HL-60 (cell line): ENCODE measurements at regions not wholly inside any gene's neighbourhood (a gene's known extent, or its start where the extent isn't known, plus 50 kb on each side); places are given as distances from the start of the nearest gene placed in this dataset.
"Not testable (repeated sequence)": the region's sequence is repeated elsewhere in the genome, so short reads cannot be mapped to it uniquely, and the experiment has no call there.

Experiments used
- DNase-seq, 2 experiments: peaks; one replicate each; pipeline ENCODE4 v3.0.0-alpha.2; 2010 to 2020; ENCODE audit warnings: low read depth in 1 of 2, low spot score in 1 of 2
- H3K27ac ChIP-seq: fragments of 250-450 bp; sonication (Bioruptor Pico); replicated peaks from 2 replicates; pipeline ENCODE4 v1.5.1; 2020; ENCODE audit warnings: mild to moderate bottlenecking, moderate library complexity
- H3K27me3 ChIP-seq: fragments of 250-450 bp; sonication (Bioruptor Pico); 2 replicates; pipeline ENCODE4 v1.5.1; 2021; ENCODE audit warnings: mild to moderate bottlenecking, moderate library complexity; ENCODE audit not compliant: insufficient read depth, poor library complexity, severe bottlenecking
- H3K4me3 ChIP-seq: replicated peaks from 2 replicates; pipeline ENCODE4 v1.5.1; 2011; ENCODE audit warnings: mild to moderate bottlenecking, control low read depth, low read length; ENCODE audit not compliant: insufficient read depth
- GABPA ChIP-seq: IDR thresholded peaks from 2 replicates; pipeline ENCODE4 v1.6.1; 2012; ENCODE audit warnings: low read depth
- POLR2AphosphoS5 ChIP-seq: IDR thresholded peaks from 2 replicates; pipeline ENCODE4 v1.6.1; 2012; ENCODE audit warnings: low read depth
- SPI1 ChIP-seq: IDR thresholded peaks from 2 replicates; pipeline ENCODE4 v1.6.1; 2012; ENCODE audit warnings: low read depth, mild to moderate bottlenecking, borderline replicate concordance
- TF ChIP-seq, protein P1 (sequence below): IDR thresholded peaks from one replicate; pipeline ENCODE4 v1.5.1; 2011; ENCODE audit warnings: low read length, control low read depth, inconsistent platforms; ENCODE audit not compliant: insufficient read depth
- TF ChIP-seq, protein P2 (sequence below): IDR thresholded peaks from 2 replicates; pipeline ENCODE4 v1.6.1; 2012; ENCODE audit warnings: low read depth; ENCODE audit not compliant: insufficient replicate concordance

DNA sequence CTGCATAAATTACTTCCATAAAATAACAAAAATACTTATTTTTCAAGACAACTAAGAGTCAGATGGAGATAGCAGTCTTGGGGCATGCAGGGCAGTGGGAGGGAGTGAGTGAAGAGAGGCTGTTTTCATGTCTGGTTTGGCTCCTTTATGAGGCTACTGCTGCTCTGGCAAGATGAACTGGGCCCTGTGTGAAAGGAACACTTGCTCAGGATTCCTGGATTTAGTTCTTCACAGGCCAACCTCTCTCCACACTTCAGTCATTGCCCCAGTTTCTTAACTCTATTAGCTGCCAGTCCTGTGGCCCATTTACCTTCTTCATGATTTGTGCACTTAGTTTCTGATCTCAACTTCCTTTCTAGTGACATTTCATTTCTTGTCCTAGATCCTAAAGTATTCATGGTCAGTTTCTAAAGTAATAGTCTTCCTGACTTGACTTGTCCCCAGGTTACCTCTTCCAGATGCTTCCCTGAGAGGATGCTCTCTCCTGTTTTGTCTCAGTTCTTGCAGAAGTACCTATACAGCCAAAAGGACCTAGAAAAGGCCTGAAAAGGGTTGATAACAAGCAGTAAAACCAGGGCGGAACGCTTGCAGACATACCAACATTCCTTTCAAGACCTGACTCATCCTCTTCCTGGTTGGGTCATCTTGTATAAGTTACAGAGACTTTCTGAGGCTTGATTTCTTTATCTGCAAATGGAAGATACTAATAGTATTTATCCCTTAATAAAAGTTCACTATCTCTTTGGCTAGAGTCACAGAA is 77.0 kb upstream of the ZFAND5 start:
- Histone ChIP-seq H3K27me3 (no peaks in the 10 kb centered on the region), H3K27ac (no peak overlapping the region), H3K4me3 (no peak overlapping the region)
- DNase-seq, result no peak
- TF ChIP-seq GABPA, result no peak
- no peak for TF ChIP-seq SPI1
- no peak for TF ChIP-seq POLR2AphosphoS5
- TF ChIP-seq, protein P1, sequence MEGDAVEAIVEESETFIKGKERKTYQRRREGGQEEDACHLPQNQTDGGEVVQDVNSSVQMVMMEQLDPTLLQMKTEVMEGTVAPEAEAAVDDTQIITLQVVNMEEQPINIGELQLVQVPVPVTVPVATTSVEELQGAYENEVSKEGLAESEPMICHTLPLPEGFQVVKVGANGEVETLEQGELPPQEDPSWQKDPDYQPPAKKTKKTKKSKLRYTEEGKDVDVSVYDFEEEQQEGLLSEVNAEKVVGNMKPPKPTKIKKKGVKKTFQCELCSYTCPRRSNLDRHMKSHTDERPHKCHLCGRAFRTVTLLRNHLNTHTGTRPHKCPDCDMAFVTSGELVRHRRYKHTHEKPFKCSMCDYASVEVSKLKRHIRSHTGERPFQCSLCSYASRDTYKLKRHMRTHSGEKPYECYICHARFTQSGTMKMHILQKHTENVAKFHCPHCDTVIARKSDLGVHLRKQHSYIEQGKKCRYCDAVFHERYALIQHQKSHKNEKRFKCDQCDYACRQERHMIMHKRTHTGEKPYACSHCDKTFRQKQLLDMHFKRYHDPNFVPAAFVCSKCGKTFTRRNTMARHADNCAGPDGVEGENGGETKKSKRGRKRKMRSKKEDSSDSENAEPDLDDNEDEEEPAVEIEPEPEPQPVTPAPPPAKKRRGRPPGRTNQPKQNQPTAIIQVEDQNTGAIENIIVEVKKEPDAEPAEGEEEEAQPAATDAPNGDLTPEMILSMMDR, result no peak
- TF ChIP-seq, protein P2, sequence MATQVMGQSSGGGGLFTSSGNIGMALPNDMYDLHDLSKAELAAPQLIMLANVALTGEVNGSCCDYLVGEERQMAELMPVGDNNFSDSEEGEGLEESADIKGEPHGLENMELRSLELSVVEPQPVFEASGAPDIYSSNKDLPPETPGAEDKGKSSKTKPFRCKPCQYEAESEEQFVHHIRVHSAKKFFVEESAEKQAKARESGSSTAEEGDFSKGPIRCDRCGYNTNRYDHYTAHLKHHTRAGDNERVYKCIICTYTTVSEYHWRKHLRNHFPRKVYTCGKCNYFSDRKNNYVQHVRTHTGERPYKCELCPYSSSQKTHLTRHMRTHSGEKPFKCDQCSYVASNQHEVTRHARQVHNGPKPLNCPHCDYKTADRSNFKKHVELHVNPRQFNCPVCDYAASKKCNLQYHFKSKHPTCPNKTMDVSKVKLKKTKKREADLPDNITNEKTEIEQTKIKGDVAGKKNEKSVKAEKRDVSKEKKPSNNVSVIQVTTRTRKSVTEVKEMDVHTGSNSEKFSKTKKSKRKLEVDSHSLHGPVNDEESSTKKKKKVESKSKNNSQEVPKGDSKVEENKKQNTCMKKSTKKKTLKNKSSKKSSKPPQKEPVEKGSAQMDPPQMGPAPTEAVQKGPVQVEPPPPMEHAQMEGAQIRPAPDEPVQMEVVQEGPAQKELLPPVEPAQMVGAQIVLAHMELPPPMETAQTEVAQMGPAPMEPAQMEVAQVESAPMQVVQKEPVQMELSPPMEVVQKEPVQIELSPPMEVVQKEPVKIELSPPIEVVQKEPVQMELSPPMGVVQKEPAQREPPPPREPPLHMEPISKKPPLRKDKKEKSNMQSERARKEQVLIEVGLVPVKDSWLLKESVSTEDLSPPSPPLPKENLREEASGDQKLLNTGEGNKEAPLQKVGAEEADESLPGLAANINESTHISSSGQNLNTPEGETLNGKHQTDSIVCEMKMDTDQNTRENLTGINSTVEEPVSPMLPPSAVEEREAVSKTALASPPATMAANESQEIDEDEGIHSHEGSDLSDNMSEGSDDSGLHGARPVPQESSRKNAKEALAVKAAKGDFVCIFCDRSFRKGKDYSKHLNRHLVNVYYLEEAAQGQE, result no peak

DNA sequence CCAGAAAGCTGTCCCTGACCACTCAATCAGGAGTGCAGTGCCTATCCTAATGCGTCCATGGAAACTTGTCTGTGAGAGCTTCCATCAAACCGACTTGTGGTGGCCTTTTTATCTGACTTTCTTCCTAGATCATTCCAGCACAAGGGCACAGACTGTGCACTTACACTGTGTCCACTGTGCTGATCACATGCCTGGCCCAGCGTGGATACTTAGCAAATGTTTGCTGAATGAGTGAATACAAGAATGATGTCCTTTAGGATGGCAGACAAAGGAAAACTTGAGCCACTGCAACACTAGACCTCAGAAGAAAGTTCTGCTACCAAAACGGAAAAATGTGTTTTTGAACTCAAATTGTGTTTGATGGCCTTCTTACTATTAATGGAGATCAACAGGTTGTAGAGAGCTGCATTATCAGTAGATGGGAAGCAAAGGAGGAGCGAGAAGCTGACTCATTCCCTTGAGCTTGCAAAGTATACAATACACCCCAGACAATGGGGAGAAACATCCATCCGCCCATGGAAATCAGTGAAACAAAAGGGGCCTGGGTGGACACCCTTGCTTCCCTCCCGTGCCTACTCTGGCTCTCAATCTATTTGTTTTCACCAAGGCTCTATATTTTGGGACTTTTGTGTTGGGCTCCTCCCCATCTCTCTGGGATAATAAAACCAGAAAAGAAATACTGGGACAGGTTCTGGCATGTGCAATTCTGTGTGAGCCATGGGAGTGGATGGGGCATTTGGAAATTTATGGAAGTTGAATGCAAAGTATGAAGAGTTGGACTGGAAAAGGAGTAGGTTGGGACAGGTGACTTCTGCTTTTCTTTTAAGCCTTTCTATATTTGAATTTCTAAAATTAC is 76.2 kb upstream of the ZFAND5 start:
- no peak overlapping the region for H3K4me3 ChIP-seq
- TF ChIP-seq, protein P1, result no peak
- TF ChIP-seq GABPA (no peak), SPI1 (peak; percentile 11; the same call in 1 of the 2 replicates), POLR2AphosphoS5 (no peak)
- TF ChIP-seq, protein P2, result no peak
- no peak for DNase-seq
- H3K27ac ChIP-seq, result no peak overlapping the region
- H3K27me3 ChIP-seq, result no peaks in the 10 kb centered on the region

DNA sequence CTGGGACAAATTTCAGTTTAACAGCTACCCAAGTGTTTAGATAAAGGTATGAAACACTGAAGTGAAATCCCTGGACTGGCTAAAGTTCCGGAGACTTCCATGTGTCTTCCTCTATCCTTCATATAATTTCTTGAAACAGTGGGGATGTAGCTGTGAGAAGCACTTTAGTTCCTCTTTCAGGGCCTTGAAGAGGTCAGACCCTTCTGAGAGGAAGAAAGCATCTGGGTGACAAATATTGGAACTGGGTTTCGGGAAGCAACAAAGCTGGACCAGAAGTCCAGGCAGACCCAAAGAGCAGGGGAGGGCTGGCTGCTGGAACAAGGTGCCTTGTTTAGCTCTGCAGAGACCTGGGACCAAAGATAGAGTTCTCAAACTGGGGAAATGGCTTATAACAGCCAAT is 75.4 kb upstream of the ZFAND5 start:
- TF ChIP-seq POLR2AphosphoS5 (no peak), SPI1 (peak; percentile 24; the same call in 1 of the 2 replicates)
- no peaks in the 10 kb centered on the region for H3K27me3 ChIP-seq
- H3K4me3 ChIP-seq, result no peak overlapping the region
- H3K27ac ChIP-seq, result no peak overlapping the region
- DNase-seq, result peak in 1 of 2 experiments; percentile 26

DNA sequence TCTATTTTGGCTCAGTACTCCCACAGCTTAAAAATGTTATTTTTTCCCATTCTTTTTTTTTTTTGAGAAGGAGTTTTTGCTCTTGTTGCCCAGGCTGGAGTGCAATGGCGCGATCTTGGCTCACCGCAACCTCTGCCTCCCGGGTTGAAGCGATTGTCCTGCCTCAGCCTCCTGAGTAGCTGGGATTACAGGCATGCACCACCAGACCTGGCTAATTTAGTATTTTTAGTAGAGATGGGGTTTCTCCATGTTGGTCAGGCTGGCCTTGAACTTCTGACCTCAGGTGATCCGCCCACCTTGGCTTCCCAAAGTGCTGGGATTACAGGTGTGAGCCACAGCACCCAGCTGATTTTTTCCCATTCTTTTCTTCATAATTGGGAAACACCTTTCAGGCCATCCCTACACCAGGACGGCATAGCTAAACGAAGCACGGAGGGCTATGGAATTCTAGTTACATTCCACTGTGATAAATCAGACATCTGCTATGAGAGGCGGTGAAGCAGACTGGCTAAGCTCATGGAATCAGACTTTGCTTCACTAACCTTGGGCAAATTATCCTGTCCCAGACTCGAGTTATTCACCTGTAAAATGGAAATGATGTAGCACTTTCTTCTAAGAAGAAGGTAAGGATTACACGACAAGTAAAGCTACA is 68.7 kb upstream of the ZFAND5 start:
- H3K4me3 ChIP-seq, H3K27ac ChIP-seq, H3K27me3 ChIP-seq, DNase-seq: not testable (repeated sequence)
